ENCODE measurements at regions not wholly inside any gene's neighbourhood (a gene's known extent, or its start where the extent isn't known, plus 50 kb on each side); places are given as distances from the start of the nearest gene placed in this dataset.

DNA sequence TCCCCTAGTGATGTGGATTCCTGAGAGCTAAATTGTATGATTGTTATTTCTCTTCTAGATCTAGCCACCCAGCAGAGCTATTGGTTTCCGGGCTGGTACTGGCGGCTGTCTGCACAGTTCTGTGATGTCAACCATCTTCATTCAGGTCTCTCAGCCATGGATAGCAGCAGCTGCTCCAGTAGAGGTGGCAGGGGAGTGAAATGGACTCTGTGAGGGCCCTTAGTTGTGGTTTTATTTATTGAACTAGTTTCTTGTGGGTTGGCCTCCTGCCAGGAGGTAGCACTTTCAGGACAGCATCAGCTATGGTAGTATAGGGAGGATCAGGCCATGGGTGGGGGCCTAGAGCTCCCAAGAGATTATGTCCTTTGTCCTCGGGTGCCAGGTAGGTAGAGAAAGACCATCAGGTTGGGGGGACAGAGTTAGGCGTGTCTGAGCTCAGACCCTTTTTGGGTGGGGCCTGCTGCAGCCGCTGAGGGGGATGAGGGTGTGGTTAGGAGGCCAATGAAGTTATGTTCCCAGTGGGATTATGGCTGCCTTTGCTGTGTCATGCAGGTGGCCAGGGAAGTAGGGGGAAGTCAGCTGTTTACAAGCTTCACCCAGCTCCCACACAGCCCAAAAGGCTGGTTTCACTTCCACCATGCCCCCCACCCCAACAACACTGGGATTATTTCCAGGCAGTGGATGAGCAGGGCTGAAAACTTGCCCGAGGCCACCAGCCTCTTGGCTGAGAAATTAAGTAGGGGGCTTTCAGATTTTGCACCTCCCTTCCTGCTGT lies 55.1 kb upstream of the RGS4 start:
- DNase-seq: no peak

DNA sequence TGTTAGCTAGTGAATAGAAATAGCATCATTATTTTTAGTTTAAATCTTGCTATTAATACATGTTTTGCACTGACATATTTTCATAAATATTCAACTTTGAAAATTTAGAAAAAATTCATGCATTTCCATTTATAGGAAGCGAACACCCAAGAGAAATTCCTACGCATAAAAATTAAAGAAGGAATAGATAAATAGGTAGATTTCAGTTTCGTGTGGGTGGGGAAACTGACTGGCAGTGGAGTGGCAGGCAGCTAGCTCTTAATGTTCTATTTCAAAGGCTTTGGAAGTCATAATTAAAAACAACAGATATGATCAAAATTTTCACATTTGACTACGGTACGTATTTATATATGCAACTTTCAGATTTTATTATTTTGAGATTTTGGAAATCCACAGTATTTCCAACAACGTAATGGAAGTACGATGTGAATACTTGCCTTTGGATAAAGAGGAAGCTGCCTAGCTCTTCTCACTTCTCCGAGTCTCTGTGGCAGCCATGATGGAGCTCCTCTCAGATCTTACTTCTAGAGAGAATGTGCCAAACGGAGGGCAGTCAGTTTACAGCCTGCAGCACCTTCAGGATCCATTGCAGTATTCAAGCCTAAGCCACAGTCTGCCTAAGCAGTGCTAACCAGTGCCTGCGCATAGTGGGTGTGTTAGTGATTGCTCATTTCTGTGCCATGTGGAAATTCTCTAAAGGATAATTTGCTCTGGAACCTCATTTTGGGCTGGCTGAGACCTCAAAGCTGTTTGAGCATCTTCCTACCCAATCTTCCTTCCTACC lies 62.9 kb upstream of the RGS4 start:
- no peak for DNase-seq

DNA sequence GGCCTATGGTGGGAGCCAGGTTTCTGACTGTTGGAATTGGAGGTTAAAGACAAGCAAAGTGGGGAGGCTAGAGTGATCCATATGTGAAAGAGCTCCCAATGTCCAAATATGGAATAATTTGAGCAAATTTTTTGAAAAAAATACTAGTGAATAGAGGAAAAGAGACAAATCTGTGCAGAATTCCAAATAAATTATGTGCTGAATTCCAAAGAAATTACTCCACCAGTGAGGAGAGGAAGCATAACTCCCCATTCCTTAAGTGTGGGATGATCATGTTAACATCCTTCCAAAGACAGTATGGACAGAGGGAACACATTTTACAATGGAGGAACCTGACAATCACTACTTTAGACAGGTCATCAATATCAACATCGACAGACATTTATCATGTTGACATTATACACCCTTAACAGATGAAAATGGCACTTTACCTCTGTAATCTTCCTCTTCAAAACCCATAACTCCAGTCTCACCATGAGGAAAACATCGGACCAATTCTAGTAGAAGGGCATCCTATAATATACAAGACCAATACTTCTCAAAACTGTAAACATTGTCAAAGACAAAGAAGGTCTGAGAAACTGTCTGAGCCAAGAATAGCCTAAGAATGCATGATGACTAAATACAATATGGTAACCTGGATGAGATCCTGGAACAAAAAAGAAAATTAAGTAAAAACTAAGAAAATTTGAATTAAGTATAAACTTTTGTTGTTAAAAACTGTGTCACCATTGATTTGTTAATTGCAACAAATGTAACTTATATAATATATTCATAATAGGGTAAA lies 71.5 kb upstream of the RGS4 start:
- no peak for DNase-seq

DNA sequence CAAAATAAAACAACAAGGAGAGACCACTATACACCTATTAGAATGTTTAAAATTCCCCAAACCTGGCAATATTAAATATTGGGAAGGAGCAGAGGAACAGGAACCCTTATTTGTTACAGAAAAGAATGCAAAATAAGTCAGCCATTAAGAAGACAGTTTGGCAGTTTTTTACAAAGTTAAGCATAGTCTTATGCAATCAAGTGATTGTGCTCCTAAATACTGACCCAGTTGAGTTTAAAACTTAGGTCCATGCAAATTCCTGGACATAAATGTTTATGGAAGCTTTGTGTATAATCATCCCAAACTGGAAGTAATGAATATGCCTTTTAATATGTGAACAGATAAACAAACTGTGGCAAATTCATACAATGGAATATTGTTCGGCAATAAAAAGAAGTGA lies 72.9 kb upstream of the RGS4 start:
- DNase-seq: no peak

DNA sequence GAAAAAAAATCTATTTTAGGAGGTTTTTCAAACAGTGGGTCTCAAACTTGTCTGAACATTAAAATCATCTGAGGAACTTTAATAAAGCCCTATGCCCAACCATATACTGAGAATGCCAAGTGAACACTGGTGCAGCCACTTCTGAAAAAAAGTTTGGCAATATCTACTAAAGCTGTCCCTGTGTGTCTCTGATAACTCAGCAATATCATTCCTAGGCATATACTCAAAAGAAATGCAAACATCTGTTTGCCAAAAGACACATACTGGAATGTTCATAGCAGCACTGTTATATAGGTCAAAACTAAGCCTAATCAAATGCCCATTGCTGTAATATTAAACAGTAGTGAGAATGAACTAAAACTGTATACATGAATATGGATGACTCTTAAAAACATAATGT lies 74.2 kb upstream of the RGS4 start:
- DNase-seq: no peak

DNA sequence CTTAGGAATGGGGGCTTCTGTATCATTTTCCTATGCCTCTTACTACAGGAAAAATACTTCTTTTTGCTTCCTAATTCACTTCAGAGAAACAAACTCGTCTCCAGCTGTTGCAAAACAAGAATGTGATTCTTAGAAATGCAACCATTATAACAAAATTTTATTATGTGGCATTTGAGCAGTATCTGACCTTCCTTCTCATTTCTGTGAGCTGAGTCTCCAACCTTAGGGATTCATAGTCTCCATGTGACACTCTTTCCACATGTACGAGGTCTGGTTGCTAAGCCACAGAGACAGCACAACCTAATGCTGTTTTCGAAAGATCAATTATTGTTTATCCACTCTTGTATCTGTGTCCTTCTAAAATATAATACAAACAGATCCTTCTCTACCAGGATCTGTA lies 75.3 kb upstream of the RGS4 start:
- DNase-seq: no peak

DNA sequence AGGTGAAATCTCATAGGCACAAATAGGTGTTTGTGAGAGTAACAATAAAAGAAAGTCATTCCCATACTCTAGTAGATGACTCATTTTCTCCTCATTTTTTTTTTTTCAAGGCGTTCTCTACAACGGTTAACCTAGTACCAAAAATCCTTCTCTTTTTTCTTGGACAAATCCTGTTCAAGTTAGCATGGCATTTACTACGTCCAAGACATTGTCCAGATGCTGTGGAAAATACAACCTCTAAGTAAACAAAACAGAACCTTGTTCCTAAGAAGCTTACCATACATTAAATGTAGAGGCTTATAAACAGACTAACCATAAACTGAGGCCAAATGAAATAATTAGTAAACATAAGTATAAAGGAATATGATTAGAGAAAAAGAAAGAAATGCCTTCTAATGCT lies 76.2 kb upstream of the RGS4 start:
- DNase-seq: no peak

DNA sequence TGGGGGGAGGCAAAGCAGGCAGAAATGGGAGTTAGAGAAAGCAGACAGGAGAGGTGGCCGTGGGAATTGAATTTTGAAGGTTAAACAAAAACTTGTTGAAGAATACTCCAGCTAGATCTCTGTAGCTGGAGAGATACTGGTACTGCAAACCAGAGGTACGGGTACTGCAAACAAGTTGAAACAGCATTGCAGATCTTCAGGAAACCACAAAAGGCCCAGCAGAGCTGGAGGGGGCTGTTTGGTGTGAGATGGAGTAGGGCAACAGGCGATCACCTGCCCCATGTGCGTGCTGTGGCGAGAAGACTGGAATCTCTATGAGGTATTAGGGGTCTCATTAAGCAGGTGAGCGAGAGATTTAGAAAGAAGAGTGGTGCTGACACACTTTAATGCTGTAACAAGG lies 77.7 kb upstream of the RGS4 start:
- DNase-seq: no peak

DNA sequence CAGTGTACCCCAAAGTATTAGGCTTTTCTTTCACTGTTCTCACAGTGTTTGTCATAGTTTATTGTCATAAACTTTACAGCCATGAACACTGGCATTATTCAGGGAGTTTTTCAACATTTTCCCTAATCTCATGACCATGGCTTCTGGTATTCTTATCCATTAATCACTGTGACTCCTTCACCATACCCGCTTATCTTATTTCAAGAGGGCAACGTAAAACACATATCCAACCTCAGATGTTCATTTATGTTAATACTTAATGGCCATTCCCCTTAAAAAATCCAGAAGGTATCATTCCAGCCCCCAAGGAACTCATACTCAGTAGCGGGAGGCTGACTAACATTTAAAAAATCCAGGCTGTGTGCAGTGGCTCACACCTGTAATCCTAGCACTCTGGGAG lies 78.5 kb upstream of the RGS4 start:
- DNase-seq: no peak

DNA sequence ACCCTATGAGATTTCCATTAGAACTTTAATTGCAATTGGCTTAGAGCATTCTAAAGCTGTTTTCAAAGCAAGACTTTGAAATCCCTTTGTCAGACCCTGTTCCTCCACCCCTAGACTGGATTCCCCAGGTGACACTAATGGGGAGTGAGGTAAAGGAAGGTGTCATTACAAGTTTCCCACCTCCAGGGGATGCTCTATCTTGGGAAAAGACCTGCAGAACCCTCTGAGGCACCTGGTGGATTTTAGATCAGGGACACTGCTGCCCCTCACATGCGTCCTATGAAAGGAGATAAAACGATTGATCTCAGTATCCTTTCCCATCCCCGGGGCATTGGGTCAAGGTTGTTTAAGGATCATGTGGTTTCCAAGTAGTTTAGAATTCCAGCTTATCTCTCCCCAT lies 80.3 kb upstream of the RGS4 start:
- no peak for DNase-seq

DNA sequence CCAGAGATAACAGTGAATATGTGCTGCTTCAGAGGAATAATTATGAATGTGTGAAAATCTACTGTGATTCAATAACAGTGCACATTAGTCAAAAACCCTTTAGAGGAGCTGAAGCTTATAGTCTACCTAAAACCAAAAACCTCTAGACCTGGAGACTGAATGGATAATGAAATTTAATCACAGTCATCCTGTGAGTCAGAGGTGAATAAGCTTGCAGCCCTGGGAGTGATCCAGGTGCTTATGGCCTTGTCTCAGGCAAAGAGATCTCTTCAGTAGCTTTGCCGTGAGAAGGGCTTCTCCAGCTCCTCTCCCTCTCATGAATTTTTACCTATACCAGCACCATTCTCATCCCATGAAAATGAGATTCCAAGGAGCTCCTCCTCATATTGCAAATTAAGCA lies 81.3 kb upstream of the RGS4 start:
- DNase-seq: no peak

DNA sequence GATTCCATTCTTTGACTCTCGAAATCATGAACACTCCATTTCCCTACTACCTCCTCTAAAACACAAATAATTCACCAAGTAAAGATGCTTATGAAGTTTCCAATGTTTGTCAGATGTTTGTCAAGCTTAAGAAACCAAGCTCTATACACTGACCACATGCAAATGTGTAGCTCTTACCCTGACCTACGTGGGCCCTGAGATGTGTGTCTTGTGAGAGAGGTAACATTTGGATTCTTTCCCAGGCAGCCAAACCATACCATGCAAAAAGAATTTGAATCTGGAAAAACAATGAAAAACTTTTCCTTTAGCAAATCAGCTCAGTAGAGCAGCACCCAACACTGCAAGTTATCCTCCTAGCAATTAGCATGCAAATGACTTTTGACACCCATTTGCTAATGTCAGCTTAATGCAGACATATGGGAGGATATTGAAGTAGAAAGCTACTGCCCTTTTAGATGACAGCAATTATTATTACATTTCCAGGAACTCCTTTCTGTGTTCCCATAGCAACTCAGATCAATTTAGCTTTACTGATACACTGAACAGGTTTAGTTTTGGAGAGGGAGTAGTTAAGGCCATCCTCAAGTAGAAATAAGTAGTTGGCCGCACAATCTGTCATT lies 83.2 kb upstream of the RGS4 start:
- no peak for DNase-seq

DNA sequence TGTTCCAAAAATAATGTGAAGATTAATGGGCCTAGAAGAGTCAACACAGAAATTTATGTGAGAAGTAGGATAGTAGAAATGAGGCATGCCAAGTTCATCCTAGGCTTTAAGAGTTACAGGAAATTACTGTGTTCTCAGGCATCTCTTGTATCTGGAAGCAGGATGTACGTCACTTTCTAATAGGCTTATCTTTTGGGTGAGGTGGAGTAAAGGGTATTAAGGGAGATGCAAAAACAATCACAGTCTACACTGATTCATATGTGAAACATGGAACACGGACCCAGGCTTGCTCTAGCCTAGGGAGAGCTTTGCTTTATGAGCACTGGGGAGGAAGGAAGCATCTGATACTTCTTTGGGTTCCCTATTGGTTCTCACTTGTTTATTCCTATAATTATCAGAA lies 84.5 kb upstream of the RGS4 start:
- no peak for DNase-seq

DNA sequence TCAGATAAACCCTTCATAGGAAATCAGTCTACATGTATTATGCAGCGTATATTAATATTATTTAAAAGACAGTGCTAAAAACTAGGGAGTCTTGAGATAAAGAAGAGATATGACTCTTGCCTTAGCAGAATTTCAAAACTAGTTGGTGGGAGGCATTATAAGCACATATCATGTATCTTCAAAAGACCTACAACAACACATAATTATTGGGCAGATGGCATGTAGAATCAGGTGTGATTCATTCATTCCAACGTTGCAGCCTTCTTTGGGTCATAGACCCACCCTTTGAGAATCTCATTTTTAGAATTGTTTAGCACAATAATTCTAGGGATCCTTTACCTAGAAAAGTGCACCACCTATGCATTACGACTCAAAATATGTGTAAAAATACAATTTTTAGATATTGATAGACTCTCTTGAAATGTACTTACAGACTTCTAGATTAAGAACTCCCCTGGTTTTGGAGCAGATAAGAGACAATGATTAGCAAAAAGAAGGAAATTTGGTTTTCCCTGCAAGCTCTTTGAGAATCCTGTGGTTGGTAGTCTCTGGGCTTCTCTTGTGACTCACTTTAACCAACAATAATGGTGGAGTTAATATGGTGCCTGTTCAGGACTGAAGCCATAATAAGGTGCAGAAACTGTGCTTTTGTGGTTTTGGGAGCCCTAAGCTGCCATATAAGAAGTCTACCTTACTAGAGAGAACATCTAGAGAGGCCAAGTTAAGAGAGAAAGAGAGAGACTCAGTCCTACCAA lies 85.3 kb upstream of the RGS4 start:
- no peak for DNase-seq

DNA sequence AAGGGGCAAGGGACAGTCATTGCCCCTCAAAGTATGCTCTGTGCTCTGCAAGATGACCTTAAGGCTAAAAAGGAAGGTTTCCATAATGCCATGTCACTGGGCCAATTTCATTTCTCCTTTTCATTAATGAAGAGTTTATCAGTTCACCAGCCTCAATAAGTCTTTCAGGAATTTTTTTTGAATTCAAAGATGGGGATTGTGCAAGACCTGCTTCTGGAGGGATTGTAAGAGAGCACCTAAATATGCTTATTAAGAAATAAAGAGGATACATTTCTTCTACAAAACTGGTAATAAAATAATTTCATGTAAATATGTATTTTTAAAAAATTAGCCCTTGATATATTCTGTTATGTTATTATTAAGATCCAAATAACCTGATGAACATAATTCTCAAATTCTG lies 86.8 kb upstream of the RGS4 start:
- no peak for DNase-seq

DNA sequence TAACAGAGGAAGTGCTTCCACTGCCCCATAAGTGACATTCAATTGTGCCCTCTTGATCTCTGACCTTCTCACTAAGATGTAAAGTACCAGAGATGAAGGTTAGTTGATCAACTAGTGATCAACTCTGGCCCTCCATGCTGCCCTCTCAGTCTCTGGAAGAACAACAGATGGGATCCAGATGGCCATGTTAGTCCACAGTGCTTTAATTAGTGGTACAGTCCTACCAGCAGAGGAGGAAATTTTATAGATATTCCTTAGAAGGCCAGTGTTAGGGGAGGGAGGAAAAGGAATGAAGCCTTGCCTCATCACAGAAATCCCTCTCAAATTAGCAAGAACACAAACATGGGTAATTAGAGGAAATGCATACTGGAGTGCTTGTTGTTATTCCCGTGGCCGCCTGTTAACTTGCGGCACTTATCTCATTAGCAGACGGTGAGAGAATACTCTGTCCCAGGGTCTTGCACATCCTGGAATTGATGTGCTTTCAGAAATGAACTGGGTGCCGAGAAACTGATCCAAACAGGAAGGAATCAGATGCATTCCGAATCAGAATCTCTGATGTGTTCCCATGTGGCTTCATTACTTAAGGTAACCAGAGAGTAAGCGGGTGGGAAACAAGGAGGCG lies 91.1 kb upstream of the RGS4 start:
- DNase-seq: no peak

DNA sequence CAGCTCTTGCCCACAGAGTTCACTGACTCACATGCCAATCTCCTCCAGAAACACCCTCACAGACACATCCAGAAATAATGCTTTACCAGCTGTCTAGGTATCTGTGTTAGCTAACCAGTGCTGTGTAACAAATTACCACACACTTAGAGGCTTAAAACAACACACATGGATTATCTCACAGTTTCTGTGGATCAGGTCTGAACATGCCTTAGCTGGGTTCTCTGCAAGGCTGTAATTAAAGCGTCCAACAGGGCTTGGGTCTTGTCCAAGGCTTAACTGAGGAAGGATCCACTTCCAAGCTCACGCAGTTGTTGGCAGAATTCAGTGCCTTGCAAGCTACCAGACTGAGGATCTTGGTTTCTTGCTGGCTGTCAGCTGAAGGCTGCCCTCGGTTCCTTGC lies 92.5 kb upstream of the RGS4 start:
- no peak for DNase-seq

DNA sequence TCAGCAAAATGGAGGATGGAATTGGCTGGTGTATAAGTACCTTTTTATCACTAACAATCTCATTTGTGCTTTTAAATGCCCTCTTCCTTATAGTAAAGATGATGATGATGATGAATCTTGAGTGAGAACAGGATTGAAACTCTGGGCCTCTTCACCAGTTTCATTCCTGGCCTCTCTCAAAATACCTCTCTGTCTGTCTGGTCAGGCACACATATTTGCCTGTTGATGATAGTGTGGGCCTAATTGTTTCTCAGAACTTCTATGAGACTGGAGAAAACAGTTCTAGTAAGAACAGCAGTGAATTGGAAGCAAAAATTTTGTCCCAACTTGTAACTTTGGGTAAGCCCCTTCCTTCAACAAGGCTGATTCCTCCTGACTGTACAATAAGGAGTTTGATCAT lies 94.4 kb upstream of the RGS4 start:
- DNase-seq: no peak

DNA sequence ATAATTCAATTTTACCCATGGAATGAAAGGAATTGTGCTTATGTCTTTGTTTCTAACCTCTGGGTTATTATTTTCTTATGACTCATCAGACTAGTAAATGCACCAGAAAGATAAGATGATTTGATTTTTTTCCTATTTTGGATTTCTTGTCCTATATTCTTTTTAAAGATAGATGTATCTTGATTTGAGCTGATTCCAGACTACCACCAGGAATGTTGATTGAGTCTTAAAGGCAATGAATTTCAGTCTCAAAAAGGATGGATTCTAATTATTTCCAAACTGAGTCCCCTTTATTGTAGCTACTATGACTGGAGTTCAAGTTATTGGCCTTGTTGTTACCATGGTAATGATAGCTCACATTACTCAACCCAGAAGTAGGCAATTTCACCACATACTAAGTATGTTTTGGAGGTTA lies 95.8 kb upstream of the RGS4 start:
- DNase-seq: no peak

DNA sequence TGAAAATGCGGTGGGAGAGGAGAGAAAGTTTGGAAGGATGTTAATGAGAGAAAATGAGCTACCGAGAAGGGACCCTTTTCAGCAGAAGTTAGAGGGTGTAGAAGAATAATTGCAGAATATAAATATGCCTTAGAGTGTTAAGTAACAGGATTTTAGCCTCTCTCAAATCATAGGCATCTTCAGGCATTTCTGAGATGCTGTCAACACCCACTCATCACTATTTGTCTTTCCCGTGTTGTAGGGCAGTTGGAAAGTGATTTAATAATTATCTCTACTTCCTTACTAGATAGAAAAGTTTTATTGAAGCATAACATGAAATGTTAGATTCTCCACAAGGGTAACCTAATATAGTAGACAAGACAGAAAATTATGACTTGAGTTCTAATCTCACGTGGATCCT lies 96.4 kb upstream of the RGS4 start:
- no peak for DNase-seq

DNA sequence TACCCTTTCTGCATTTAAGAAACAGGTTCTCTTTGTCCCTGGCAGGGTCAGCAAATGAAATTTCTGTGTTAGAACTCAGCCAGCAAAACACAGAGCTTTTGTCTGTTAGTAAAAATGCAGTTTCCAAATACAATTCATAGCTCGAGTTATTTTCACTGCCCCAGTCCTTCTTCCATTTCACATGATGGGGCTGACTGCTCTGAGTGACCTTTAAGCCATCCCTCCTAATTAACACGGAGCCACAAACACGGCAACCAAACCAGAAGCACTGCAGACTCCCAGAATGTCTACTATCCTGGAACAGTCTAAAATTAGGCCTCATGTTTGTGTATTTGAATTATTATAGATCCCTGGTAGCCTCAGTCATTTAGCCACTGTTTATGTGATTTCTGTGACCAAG lies 99.1 kb upstream of the RGS4 start:
- no peak for DNase-seq

DNA sequence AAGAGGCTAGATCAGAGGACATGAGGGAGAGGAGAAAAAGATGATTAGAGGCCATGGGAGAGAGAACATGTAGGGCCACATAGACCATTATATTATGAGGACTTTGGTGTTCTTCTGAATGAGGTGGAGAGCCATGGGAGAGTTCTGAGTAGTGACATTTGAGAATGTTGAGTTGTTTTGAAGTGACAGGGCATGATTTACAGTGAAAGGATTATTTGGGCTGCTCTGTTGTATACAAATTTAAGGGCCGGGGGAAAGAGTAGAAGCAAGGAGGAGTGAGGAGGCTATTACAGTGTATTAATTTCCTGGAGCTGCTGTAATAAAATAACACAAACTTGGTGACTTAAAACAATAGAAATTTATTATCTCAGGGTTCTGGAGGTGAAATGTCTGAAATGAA lies 102.5 kb upstream of the RGS4 start:
- no peak for DNase-seq

Measured in femur (tissue), 1 donor.